K562 (cell line): ENCODE measurements at regions not wholly inside any gene's neighbourhood (a gene's known extent, or its start where the extent isn't known, plus 50 kb on each side); places are given as distances from the start of the nearest gene placed in this dataset.

ENCODE experiments used
- ATAC-seq: fragments of 200-7000 bp; cut with Tn5 transposase; 3 replicates; pipeline ENCODE4 v1.9.1; 2020; ENCODE audit warnings: moderate library complexity
- BruUV-seq: library from RNA; stranded (reverse); fragments of 400-500 nt; replicated peaks from 2 replicates; lab custom pipeline; 2021; lab: Mats Ljungman, UMichigan
- CTCF ChIA-PET: fragments of 300-600 bp; formaldehyde crosslinking; extraction: SDS; loops from one replicate; lab custom pipeline; 2021; ENCODE audit warnings: low intra/inter-chr PET ratio; lab: Yijun Ruan, JAX
- POLR2A ChIA-PET: fragments of 300-600, 350-650 bp; sonication (Branson Sonifier 250); formaldehyde crosslinking; extraction: SDS; loops from one replicate; lab custom pipeline; 2021; ENCODE audit warnings: antibody characterized with exemption, inconsistent platforms; lab: Yijun Ruan, JAX
- DNase-seq, 4 experiments: peaks; one replicate each; pipeline versions ENCODE4 v3.0.0 to v3.0.0-alpha.2; 2011 to 2018; ENCODE audit warnings: low spot score in 3 of 4, mixed read lengths in 3 of 4; ENCODE audit errors: extremely low read depth in 1 of 4
- FAIRE-seq: peaks from 2 replicates; lab custom pipeline; 2011; peaks lifted over from hg19 to GRCh38; lab: Jason Lieb, UNC
- H2AFZ ChIP-seq: 2 replicates; pipeline ENCODE4 v1.6.0; 2011; ENCODE audit warnings: low read depth, low read length, control low read depth, inconsistent platforms
- H3K27ac ChIP-seq: fragments of 200-600 bp; 3 replicates; pipeline ENCODE4 v1.8.0; 2011; ENCODE audit warnings: low read depth, mild to moderate bottlenecking, control low read depth, inconsistent platforms, low read length, moderate library complexity, mixed read lengths; ENCODE audit errors: extremely low read depth
- H3K27me3 ChIP-seq, 2 experiments: fragments of 300-600 bp in 1 of 2; 2 replicates in 1 of 2; 3 replicates in 1 of 2; pipeline versions ENCODE4 v1.6.0 to v1.8.0; 2011; ENCODE audit warnings: inconsistent platforms in 2 of 2, low read length in 2 of 2, mild to moderate bottlenecking in 1 of 2, mixed read lengths in 1 of 2, moderate library complexity in 1 of 2; ENCODE audit not compliant: control insufficient read depth in 2 of 2, insufficient read depth in 2 of 2
- H3K36me3 ChIP-seq: fragments of 300-600 bp; 3 replicates; pipeline ENCODE4 v1.8.0; 2011; ENCODE audit warnings: mild to moderate bottlenecking, low read length, inconsistent platforms; ENCODE audit not compliant: control insufficient read depth, insufficient read depth
- H3K4me1 ChIP-seq, 2 experiments: fragments of 200-600 bp in 1 of 2; replicated peaks in 1 of 2; 2 replicates in 1 of 2; 3 replicates in 1 of 2; pipeline versions ENCODE4 v1.5.1 to v1.8.0; 2011; ENCODE audit warnings: inconsistent platforms in 2 of 2, low read length in 2 of 2, mild to moderate bottlenecking in 1 of 2, mixed read lengths in 1 of 2, moderate library complexity in 1 of 2; ENCODE audit not compliant: control insufficient read depth in 2 of 2, insufficient read depth in 2 of 2
- H3K4me2 ChIP-seq: 2 replicates; pipeline ENCODE4 v1.6.1; 2011; ENCODE audit warnings: low read length, control low read depth, inconsistent platforms, mixed read lengths; ENCODE audit not compliant: insufficient read depth
- H3K4me3 ChIP-seq: fragments of 200-600 bp; sonication (generic), shearing (Covaris generic); 2 replicates; pipeline ENCODE4 v1.5.1; 2016; ENCODE audit warnings: control low read depth, inconsistent platforms
- H3K79me2 ChIP-seq: fragments of 200-600 bp; 3 replicates; pipeline ENCODE4 v1.8.0; 2011; ENCODE audit warnings: low read length, inconsistent platforms; ENCODE audit not compliant: control insufficient read depth, insufficient read depth
- H3K9ac ChIP-seq, 2 experiments: 2 replicates each; pipeline versions ENCODE4 v1.6.0 to v1.6.1; 2011; ENCODE audit warnings: low read depth in 2 of 2, low read length in 2 of 2, control low read depth in 1 of 2, inconsistent platforms in 1 of 2, mild to moderate bottlenecking in 1 of 2, mixed read lengths in 1 of 2; ENCODE audit not compliant: insufficient read depth in 1 of 2
- H3K9me1 ChIP-seq: one replicate; pipeline ENCODE4 v1.6.0; 2011; ENCODE audit warnings: inconsistent platforms, mild to moderate bottlenecking, low read length, moderate library complexity; ENCODE audit not compliant: control insufficient read depth, insufficient read depth
- H3K9me3 ChIP-seq: replicated peaks from 2 replicates; pipeline ENCODE4 v1.5.1; 2011; ENCODE audit warnings: low read depth, low read length, inconsistent platforms; ENCODE audit not compliant: control insufficient read depth, insufficient read depth
- H4K20me1 ChIP-seq: replicated peaks from 2 replicates; pipeline ENCODE4 v1.6.1; 2011; ENCODE audit warnings: low read length, inconsistent platforms, mixed read lengths; ENCODE audit not compliant: control insufficient read depth, insufficient read depth
- BHLHE40 ChIP-seq: IDR thresholded peaks from 2 replicates; pipeline ENCODE4 v1.6.1; 2011; ENCODE audit warnings: low read length, improper control_type of control experiment
- BRCA1 ChIP-seq, 2 experiments: fragments of 450-650 bp in 1 of 2; sonication (generic) in 1 of 2; formaldehyde crosslinking in 1 of 2; IDR thresholded peaks; 2 replicates each; pipeline versions ENCODE4 v1.5.0 to v1.6.1; 2017 to 2020; ENCODE audit warnings: mild to moderate bottlenecking in 1 of 2, missing genetic modification reagents in 1 of 2
- CREM ChIP-seq: IDR thresholded peaks from 2 replicates; pipeline ENCODE4 v1.6.1; 2014; ENCODE audit warnings: antibody characterized with exemption, low read depth
- CTCF ChIP-seq, 3 experiments: IDR thresholded peaks in 2 of 3; conservative IDR thresholded peaks in 1 of 3; 2 replicates each; pipeline ENCODE4 v1.5.1; 2011 to 2012; ENCODE audit warnings: low read length in 3 of 3, mild to moderate bottlenecking in 3 of 3, control low read depth in 2 of 3, improper control_type of control experiment in 1 of 3, inconsistent platforms in 1 of 3, low read depth in 1 of 3, mixed read lengths in 1 of 3, moderate library complexity in 1 of 3; ENCODE audit not compliant: insufficient read depth in 2 of 3
- FOSL1 ChIP-seq: fragments of 200-800 bp; sonication (Bioruptor generic); conservative IDR thresholded peaks from 2 replicates; pipeline ENCODE4 v1.6.1; 2016; ENCODE audit warnings: missing genetic modification characterization, missing compliant biosample characterization
- HNRNPLL ChIP-seq: fragments of 200-400 bp; formaldehyde crosslinking; IDR thresholded peaks from 2 replicates; pipeline ENCODE4 v1.6.1; 2017; ENCODE audit warnings: low read length, low read depth, mild to moderate bottlenecking; ENCODE audit not compliant: poor library complexity, severe bottlenecking
- LCOR ChIP-seq: sonication (generic); formaldehyde crosslinking; IDR thresholded peaks from 2 replicates; pipeline ENCODE4 v1.8.0; 2022; ENCODE audit warnings: mild to moderate bottlenecking, missing genetic modification reagents
- NELFE ChIP-seq: IDR thresholded peaks from 2 replicates; pipeline ENCODE4 v1.6.1; 2011; ENCODE audit warnings: mild to moderate bottlenecking; ENCODE audit not compliant: insufficient read depth, insufficient read length
- SMAD3 ChIP-seq: fragments of 450-650 bp; formaldehyde crosslinking; conservative IDR thresholded peaks from 2 replicates; pipeline ENCODE4 v1.4.0; 2020; ENCODE audit warnings: mild to moderate bottlenecking
- SREBF1 ChIP-seq: fragments of 150-350 bp; IDR thresholded peaks from 2 replicates; pipeline ENCODE4 v1.6.1; 2014; ENCODE audit warnings: antibody characterized with exemption, low read depth, low read length, borderline replicate concordance
- TAF7 ChIP-seq: fragments of 450-650 bp; IDR thresholded peaks from 2 replicates; pipeline ENCODE4 v1.6.1; 2016; ENCODE audit warnings: missing genetic modification characterization, missing compliant biosample characterization
- ZNF274 ChIP-seq: IDR thresholded peaks from 2 replicates; pipeline ENCODE4 v1.6.1; 2011; ENCODE audit warnings: low read depth, mild to moderate bottlenecking, low read length, moderate library complexity, borderline replicate concordance
- ZNF830 ChIP-seq: fragments of 250-450 bp; sonication (Bioruptor Pico); IDR thresholded peaks from 2 replicates; pipeline ENCODE4 v1.5.0; 2021; ENCODE audit warnings: mild to moderate bottlenecking
- in situ Hi-C: fragments of 300-500 bp; cut with MboI; formaldehyde crosslinking; loops from 4 replicates; pipeline ENCODE4 v1.15.0; 2018; ENCODE audit warnings: inconsistent platforms, mixed read lengths
- intact Hi-C: fragments of 100-400 bp; cut with micrococcal nuclease; formaldehyde crosslinking; loops from 2 replicates; pipeline ENCODE4 v1.14.2; 2022
- TF ChIP-seq, protein P1 (sequence below): fragments of 250-450 bp; sonication (Bioruptor Pico); IDR thresholded peaks from 2 replicates; pipeline ENCODE4 v1.8.0; 2022; ENCODE audit warnings: inconsistent platforms
- TF ChIP-seq, protein P2 (sequence below): sonication (generic); formaldehyde crosslinking; IDR thresholded peaks from 2 replicates; pipeline ENCODE4 v1.8.1; 2023; ENCODE audit warnings: mild to moderate bottlenecking, missing genetic modification reagents

GRCh38 chr20:10946124-10946880 lies 272.5 kb upstream of the JAG1 start (continued):
- TF ChIP-seq, protein P1, sequence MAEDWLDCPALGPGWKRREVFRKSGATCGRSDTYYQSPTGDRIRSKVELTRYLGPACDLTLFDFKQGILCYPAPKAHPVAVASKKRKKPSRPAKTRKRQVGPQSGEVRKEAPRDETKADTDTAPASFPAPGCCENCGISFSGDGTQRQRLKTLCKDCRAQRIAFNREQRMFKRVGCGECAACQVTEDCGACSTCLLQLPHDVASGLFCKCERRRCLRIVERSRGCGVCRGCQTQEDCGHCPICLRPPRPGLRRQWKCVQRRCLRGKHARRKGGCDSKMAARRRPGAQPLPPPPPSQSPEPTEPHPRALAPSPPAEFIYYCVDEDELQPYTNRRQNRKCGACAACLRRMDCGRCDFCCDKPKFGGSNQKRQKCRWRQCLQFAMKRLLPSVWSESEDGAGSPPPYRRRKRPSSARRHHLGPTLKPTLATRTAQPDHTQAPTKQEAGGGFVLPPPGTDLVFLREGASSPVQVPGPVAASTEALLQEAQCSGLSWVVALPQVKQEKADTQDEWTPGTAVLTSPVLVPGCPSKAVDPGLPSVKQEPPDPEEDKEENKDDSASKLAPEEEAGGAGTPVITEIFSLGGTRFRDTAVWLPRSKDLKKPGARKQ (CRISPR knock-in tag), result no peak
- TF ChIP-seq FOSL1 (tag) (no peak), BHLHE40 (no peak)

- DNase-seq (no peak), ATAC-seq (no peak), FAIRE-seq (no peak)
- Histone ChIP-seq H3K79me2 (no peaks in the 10 kb centered on the region), H2AFZ (no peak overlapping the region), H3K9me3 (no peaks in the 10 kb centered on the region), H3K27ac (no peak overlapping the region), H4K20me1 (no peaks in the 10 kb centered on the region), H3K9ac (no peak overlapping the region), H3K4me1 (no peaks in the 10 kb centered on the region), H3K36me3 (no peaks in the 10 kb centered on the region), H3K27me3 (no peaks in the 10 kb centered on the region), H3K4me2 (no peak overlapping the region), H3K9me1 (no peaks in the 10 kb centered on the region), H3K4me3 (no peak overlapping the region)
- intact Hi-C loops (no loop called here), in situ Hi-C loops (no loop called here)
- BruUV-seq, result no TSS peak
- ChIA-PET POLR2A (no interaction called here), CTCF (no interaction called here)
- TF ChIP-seq, protein P2, sequence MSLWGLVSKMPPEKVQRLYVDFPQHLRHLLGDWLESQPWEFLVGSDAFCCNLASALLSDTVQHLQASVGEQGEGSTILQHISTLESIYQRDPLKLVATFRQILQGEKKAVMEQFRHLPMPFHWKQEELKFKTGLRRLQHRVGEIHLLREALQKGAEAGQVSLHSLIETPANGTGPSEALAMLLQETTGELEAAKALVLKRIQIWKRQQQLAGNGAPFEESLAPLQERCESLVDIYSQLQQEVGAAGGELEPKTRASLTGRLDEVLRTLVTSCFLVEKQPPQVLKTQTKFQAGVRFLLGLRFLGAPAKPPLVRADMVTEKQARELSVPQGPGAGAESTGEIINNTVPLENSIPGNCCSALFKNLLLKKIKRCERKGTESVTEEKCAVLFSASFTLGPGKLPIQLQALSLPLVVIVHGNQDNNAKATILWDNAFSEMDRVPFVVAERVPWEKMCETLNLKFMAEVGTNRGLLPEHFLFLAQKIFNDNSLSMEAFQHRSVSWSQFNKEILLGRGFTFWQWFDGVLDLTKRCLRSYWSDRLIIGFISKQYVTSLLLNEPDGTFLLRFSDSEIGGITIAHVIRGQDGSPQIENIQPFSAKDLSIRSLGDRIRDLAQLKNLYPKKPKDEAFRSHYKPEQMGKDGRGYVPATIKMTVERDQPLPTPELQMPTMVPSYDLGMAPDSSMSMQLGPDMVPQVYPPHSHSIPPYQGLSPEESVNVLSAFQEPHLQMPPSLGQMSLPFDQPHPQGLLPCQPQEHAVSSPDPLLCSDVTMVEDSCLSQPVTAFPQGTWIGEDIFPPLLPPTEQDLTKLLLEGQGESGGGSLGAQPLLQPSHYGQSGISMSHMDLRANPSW (CRISPR knock-in tag), result no peak
- TF ChIP-seq HNRNPLL (no peak), ZNF274 (no peak), BRCA1 (IDR thresholded peaks at IDR 0.05) (no peak), BRCA1 (CRISPR knock-in tag; IDR thresholded peaks at IDR 0.05) (no peak), TAF7 (no peak), SMAD3 (CRISPR knock-in tag) (no peak), ZNF830 (CRISPR knock-in tag) (no peak), CREM (no peak), NELFE (no peak), CTCF (IDR thresholded peaks at IDR 0.05 in 2 of 3, conservative IDR thresholded peaks at IDR 0.05 in 1 of 3; ENCODE audit: insufficient read depth in 2 of 3, low read depth in 1 of 3, low read length in 3 of 3) (no peak), SREBF1 (no peak), LCOR (CRISPR knock-in tag) (no peak)
These were observed 273.9 kb upstream of the JAG1 start for GRCh38 chr20:10947726-10948125.
